ENCODE measurements at regions not wholly inside any gene's neighbourhood (a gene's known extent, or its start where the extent isn't known, plus 50 kb on each side); places are given as distances from the start of the nearest gene placed in this dataset.

- 94% methylated on average over 10 of the region's 10 CpGs; no CpG with 5 or more reads in 1 of the 2 experiments for WGBS, 2 experiments (ENCODE audit: extremely low coverage in 1 of 2, insufficient coverage in 1 of 2, insufficient read length in 1 of 2, insufficient replicate concordance in 2 of 2, low coverage in 1 of 2, low lambda C conversion rate in 2 of 2, missing lambda C conversion rate in 1 of 2)
- ChIA-PET POLR2A (ENCODE audit: partially characterized antibody) (no interaction called here), CTCF (ENCODE audit: partially characterized antibody) (interaction anchor here (0.8 to 4.4 kb wide), 6 partner anchors 10 to 495 kb away, joined by 3 to 34 read pairs (median 4); no protein-coding TSS in a partner anchor)
- Histone ChIP-seq H2BK15ac (ENCODE audit: low read length) (no peak overlapping the region), H4K91ac (replicated peaks; ENCODE audit: insufficient read length, low read length) (no peak overlapping the region), H3K79me2 (ENCODE audit: control insufficient read depth in 1 of 2, insufficient read depth in 2 of 2, low read length in 2 of 2) (no peaks in the 10 kb centered on the region), H3K36me3 (ENCODE audit: control insufficient read depth in 2 of 4, insufficient read depth in 4 of 4, low read length in 3 of 4) (no peaks in the 10 kb centered on the region), H2BK120ac (replicated peaks; ENCODE audit: low read depth, low read length) (no peak overlapping the region), H2BK20ac (ENCODE audit: low read length) (no peak overlapping the region), H2BK5ac (ENCODE audit: low read depth, low read length) (no peak overlapping the region), H4K5ac (ENCODE audit: insufficient read length, low read depth, low read length) (no peak overlapping the region), H2AFZ (ENCODE audit: low read length) (no peak overlapping the region), H3K4ac (replicated peaks; ENCODE audit: insufficient read length, low read depth, low read length) (no peak overlapping the region), H2BK12ac (ENCODE audit: low read depth, low read length) (no peak overlapping the region), H3K4me3 (ENCODE audit: extremely low read depth in 1 of 4, insufficient read depth in 2 of 4, low read depth in 3 of 4, low read length in 4 of 4) (no peak overlapping the region), H3K18ac (ENCODE audit: extremely low read depth, low read length) (no peak overlapping the region), H3K23me2 (ENCODE audit: low read depth, low read length) (no peaks in the 10 kb centered on the region), H3K4me2 (ENCODE audit: insufficient read depth in 1 of 2, low read depth in 2 of 2, low read length in 2 of 2) (no peak overlapping the region), H4K20me1 (replicated peaks in 1 of 2; ENCODE audit: control insufficient read depth in 1 of 2, insufficient read depth in 2 of 2, low read length in 2 of 2) (no peaks in the 10 kb centered on the region), H3K79me1 (ENCODE audit: low read depth, low read length) (no peaks in the 10 kb centered on the region), H3K9ac (replicated peaks in 1 of 4; ENCODE audit: extremely low read depth in 1 of 4, low read depth in 3 of 4, low read length in 3 of 4) (no peak overlapping the region), H3K27ac (ENCODE audit: low read depth, low read length) (no peak overlapping the region), H3K4me1 (replicated peaks in 1 of 4; ENCODE audit: control insufficient read depth in 3 of 4, insufficient read depth in 4 of 4, low read length in 3 of 4) (no peaks in the 10 kb centered on the region), H3K56ac (replicated peaks; ENCODE audit: insufficient read length, low read depth, low read length) (no peak overlapping the region), H3K9me3 (ENCODE audit: insufficient read depth in 2 of 2, low read depth in 1 of 2, low read length in 1 of 2) (no peaks in the 10 kb centered on the region), H2AK5ac (ENCODE audit: low read depth, low read length) (no peak overlapping the region), H3K14ac (ENCODE audit: insufficient read length) (no peak overlapping the region), H3K27me3 (replicated peaks in 1 of 4; ENCODE audit: control insufficient read depth in 3 of 4, extremely low read depth in 1 of 4, insufficient read depth in 3 of 4, low read length in 3 of 4) (no peaks in the 10 kb centered on the region), H3K23ac (ENCODE audit: insufficient read length) (no peak overlapping the region), H4K8ac (ENCODE audit: extremely low read depth, insufficient read depth, low read length) (no peak overlapping the region)
- FAIRE-seq (no peak), DNase-seq (ENCODE audit: low read depth in 1 of 2, low spot score in 2 of 2) (no peak)
- TF ChIP-seq JUND (IDR thresholded peaks at IDR 0.05; ENCODE audit: low read length) (no peak), SIN3A (conservative IDR thresholded peaks at IDR 0.05 in 1 of 2, IDR thresholded peaks at IDR 0.05 in 1 of 2; ENCODE audit: low read depth in 1 of 2, low read length in 2 of 2) (no peak), HDAC6 (IDR thresholded peaks at IDR 0.05; ENCODE audit: low read depth, low read length) (no peak), KDM4A (IDR thresholded peaks at IDR 0.05; ENCODE audit: low read depth, low read length, severe bottlenecking) (no peak)
Measured at GRCh38 chr21:41622201-41622600, 114.2 kb upstream of the TMPRSS2 start.

Data from H1 (cell line).